SK-N-SH treated with all-trans-retinoic acid at 6 μM for 48 hours (cell line): ENCODE measurements at regions not wholly inside any gene's neighbourhood (a gene's known extent, or its start where the extent isn't known, plus 50 kb on each side); places are given as distances from the start of the nearest gene placed in this dataset.

Source experiments
- ATAC-seq: fragments of 200-7000 bp; cut with Tn5 transposase; 3 replicates; pipeline ENCODE4 v1.9.1; 2020; ENCODE audit warnings: mild to moderate bottlenecking, moderate library complexity
- ARNTL ChIP-seq: fragments of 450-650 bp; formaldehyde crosslinking; IDR thresholded peaks from 2 replicates; pipeline ENCODE4 v1.5.0; 2020; ENCODE audit warnings: low read depth, mild to moderate bottlenecking, moderate library complexity, borderline replicate concordance
- BACH2 ChIP-seq: fragments of 250-450 bp; sonication (Bioruptor Pico); IDR thresholded peaks from 2 replicates; pipeline ENCODE4 v1.9.0; 2021; ENCODE audit warnings: mild to moderate bottlenecking, borderline replicate concordance
- CSDC2 ChIP-seq: fragments of 250-450 bp; sonication (Bioruptor Pico); IDR thresholded peaks from 2 replicates; pipeline ENCODE4 v1.5.0; 2020; ENCODE audit warnings: mild to moderate bottlenecking, moderate library complexity
- ESRRG ChIP-seq: fragments of 250-450 bp; sonication (Bioruptor Pico); IDR thresholded peaks from 2 replicates; pipeline ENCODE4 v1.6.1; 2021; ENCODE audit warnings: mild to moderate bottlenecking
- GLIS3 ChIP-seq: fragments of 250-450 bp; sonication (Bioruptor Pico); IDR thresholded peaks from 2 replicates; pipeline ENCODE4 v1.5.0; 2020; ENCODE audit warnings: mild to moderate bottlenecking, moderate library complexity
- ISL1 ChIP-seq: fragments of 250-450 bp; sonication (Bioruptor Pico); IDR thresholded peaks from 2 replicates; pipeline ENCODE4 v2.1.2; 2022; ENCODE audit warnings: mild to moderate bottlenecking, moderate library complexity
- OSR1 ChIP-seq: fragments of 250-450 bp; sonication (Bioruptor Pico); IDR thresholded peaks from 2 replicates; pipeline ENCODE4 v1.8.0; 2022; ENCODE audit warnings: moderate library complexity, mild to moderate bottlenecking, inconsistent platforms
- PATZ1 ChIP-seq: fragments of 250-450 bp; sonication (Bioruptor Pico); IDR thresholded peaks from 2 replicates; pipeline ENCODE4 v1.8.0; 2020; ENCODE audit warnings: mild to moderate bottlenecking, moderate library complexity, borderline replicate concordance
- POU6F1 ChIP-seq: fragments of 250-450 bp; sonication (Bioruptor Pico); IDR thresholded peaks from 2 replicates; pipeline ENCODE4 v1.8.0; 2021; ENCODE audit warnings: low read depth, mild to moderate bottlenecking, moderate library complexity, borderline replicate concordance
- PPARA ChIP-seq: fragments of 250-450 bp; sonication (Bioruptor Pico); IDR thresholded peaks from 2 replicates; pipeline ENCODE4 v1.5.0; 2020; ENCODE audit warnings: mild to moderate bottlenecking, borderline replicate concordance
- RARB ChIP-seq: fragments of 250-450 bp; sonication (Bioruptor Pico); IDR thresholded peaks from 2 replicates; pipeline ENCODE4 v1.8.0; 2021; ENCODE audit warnings: mild to moderate bottlenecking, moderate library complexity
- SNAI2 ChIP-seq: fragments of 250-450 bp; sonication (Bioruptor Pico); IDR thresholded peaks from 2 replicates; pipeline ENCODE4 v1.5.0; 2020; ENCODE audit warnings: mild to moderate bottlenecking, moderate library complexity
- TCF4 ChIP-seq: fragments of 250-450 bp; sonication (Bioruptor Pico); IDR thresholded peaks from 2 replicates; pipeline ENCODE4 v1.8.0; 2021; ENCODE audit warnings: mild to moderate bottlenecking, moderate library complexity, borderline replicate concordance
- TOX ChIP-seq: fragments of 250-450 bp; sonication (Bioruptor Pico); IDR thresholded peaks from 2 replicates; pipeline ENCODE4 v1.8.0; 2021; ENCODE audit warnings: mild to moderate bottlenecking, moderate library complexity, borderline replicate concordance
- ZC3H10 ChIP-seq: fragments of 250-450 bp; sonication (Bioruptor Pico); IDR thresholded peaks from 2 replicates; pipeline ENCODE4 v1.5.1; 2021; ENCODE audit warnings: mild to moderate bottlenecking, moderate library complexity
- ZFP3 ChIP-seq: fragments of 250-450 bp; sonication (Bioruptor Pico); IDR thresholded peaks from 2 replicates; pipeline ENCODE4 v1.5.0; 2020; ENCODE audit warnings: mild to moderate bottlenecking, moderate library complexity
- ZFP30 ChIP-seq: fragments of 450-650 bp; formaldehyde crosslinking; IDR thresholded peaks from 2 replicates; pipeline ENCODE4 v1.5.0; 2022; ENCODE audit warnings: mild to moderate bottlenecking, moderate library complexity
- ZNF565 ChIP-seq: fragments of 450-650 bp; formaldehyde crosslinking; conservative IDR thresholded peaks from 2 replicates; pipeline ENCODE4 v1.5.0; 2020; ENCODE audit warnings: low read depth, mild to moderate bottlenecking, moderate library complexity
- ZNF70 ChIP-seq: fragments of 450-650 bp; formaldehyde crosslinking; IDR thresholded peaks from 2 replicates; pipeline ENCODE4 v1.5.0; 2020; ENCODE audit warnings: mild to moderate bottlenecking, moderate library complexity
- ZNF8 ChIP-seq: fragments of 450-650 bp; formaldehyde crosslinking; IDR thresholded peaks from 2 replicates; pipeline ENCODE4 v1.5.0; 2020; ENCODE audit warnings: mild to moderate bottlenecking, moderate library complexity
- TF ChIP-seq, protein P1 (sequence below): fragments of 250-450 bp; sonication (Bioruptor Pico); IDR thresholded peaks from 2 replicates; pipeline ENCODE4 v1.5.1; 2021; ENCODE audit warnings: mild to moderate bottlenecking, moderate library complexity
- TF ChIP-seq, protein P2 (sequence below): fragments of 250-450 bp; sonication (Bioruptor Pico); IDR thresholded peaks from 2 replicates; pipeline ENCODE4 v1.5.1; 2020; ENCODE audit warnings: low read depth, mild to moderate bottlenecking, moderate library complexity

DNA sequence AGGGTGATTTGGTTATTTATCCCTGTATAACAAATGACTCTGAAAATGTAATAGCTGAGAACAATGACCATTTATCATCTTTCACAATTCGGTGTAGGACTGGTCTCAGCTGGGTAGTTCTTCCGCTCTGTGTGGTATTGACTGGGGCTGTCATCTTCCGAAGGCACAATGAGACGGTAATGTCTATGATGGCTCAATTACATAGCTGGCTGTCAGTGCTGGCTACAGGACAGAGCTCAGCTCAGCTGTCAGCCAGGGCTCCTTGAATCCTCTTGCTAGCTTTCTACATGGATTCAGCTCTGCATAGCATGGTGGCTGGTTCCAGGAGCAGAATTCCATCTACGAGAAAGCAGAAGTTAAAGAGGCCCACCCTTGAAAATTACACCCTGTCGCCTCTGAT lies 483.8 kb downstream of the TDRD15 start (continued):
- no peak for TF ChIP-seq POU6F1 (CRISPR knock-in tag)

DNA sequence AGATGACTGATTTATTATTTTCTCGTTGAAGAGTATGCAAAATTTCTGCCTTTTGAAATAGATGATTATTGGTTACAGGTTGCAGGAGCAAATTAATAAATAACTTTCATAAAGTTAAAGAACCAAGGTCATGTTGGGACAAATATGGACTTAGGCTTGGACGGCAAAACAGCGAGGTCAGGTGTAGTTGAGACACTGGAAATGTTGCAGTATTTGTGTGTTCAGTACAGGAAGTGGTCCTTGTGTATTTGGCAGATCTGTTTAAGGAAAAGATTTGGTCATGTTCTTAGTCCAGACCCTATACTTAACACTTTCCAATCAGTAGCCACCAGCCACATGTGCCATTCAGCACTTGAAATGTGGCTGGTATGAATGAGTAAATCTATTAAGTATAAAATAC lies 486.5 kb downstream of the TDRD15 start:
- TF ChIP-seq PPARA (CRISPR knock-in tag) (no peak), RARB (CRISPR knock-in tag) (no peak), ZNF70 (no peak), TCF4 (CRISPR knock-in tag) (no peak), ZNF565 (CRISPR knock-in tag) (no peak), GLIS3 (CRISPR knock-in tag) (no peak), CSDC2 (CRISPR knock-in tag) (no peak), TOX (CRISPR knock-in tag) (no peak), ISL1 (CRISPR knock-in tag) (no peak), ZFP3 (CRISPR knock-in tag) (no peak), ARNTL (CRISPR knock-in tag) (no peak), SNAI2 (no peak), ZNF8 (no peak), PATZ1 (CRISPR knock-in tag) (no peak), OSR1 (CRISPR knock-in tag) (no peak), ZC3H10 (CRISPR knock-in tag) (no peak), POU6F1 (CRISPR knock-in tag) (no peak), ESRRG (CRISPR knock-in tag) (no peak)
- TF ChIP-seq, protein P1, sequence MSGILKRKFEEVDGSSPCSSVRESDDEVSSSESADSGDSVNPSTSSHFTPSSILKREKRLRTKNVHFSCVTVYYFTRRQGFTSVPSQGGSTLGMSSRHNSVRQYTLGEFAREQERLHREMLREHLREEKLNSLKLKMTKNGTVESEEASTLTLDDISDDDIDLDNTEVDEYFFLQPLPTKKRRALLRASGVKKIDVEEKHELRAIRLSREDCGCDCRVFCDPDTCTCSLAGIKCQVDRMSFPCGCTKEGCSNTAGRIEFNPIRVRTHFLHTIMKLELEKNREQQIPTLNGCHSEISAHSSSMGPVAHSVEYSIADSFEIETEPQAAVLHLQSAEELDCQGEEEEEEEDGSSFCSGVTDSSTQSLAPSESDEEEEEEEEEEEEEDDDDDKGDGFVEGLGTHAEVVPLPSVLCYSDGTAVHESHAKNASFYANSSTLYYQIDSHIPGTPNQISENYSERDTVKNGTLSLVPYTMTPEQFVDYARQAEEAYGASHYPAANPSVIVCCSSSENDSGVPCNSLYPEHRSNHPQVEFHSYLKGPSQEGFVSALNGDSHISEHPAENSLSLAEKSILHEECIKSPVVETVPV (CRISPR knock-in tag) = no peak
- ATAC-seq = no peak

DNA sequence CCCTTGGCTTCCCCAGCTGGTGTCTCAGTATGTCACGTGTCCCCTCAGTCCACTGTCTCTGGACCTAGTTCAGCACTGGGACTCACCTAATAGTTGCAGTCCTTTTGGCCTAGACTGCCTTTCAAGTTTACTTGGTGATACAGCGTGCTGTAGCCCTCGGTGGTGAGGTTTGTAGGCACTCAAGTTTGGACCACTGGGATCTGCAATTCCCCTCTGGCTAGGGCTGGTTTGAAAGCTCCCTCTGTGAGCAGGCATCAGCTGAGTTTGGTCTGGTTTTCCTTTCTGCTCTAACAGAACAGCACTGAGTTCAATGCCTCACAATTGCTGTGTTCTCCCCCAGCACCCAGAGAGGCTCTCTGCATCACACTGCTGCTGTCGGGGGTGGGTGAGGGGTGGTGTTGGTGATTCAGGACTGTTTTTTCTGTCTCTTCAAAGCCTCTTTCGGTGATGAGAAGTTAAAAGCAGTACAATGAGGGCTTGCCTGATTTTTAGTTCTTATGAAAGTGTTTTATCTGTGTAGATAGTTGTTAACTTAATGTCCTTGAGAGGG lies 494.2 kb downstream of the TDRD15 start:
- TF ChIP-seq ZNF8 = no peak
- ATAC-seq = no peak

DNA sequence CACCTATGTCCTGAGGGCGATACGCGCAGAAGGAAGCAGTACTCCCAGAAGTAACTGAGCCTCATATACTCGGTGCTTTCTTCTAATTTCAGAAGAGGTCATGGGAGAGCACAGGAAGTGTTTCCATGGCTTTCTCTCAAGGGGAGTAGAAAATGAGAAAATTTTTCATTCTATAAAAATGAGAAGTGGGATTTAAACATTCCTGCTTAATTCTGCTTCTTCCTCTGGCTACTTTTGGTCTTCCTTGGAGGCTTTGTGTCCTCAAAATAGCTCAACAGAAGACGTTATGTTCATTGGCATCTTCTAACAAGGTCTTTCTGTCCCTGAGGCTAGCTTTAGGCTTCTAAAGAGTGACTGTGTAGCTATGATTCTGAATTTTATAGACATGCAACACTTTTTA lies 497.0 kb downstream of the TDRD15 start:
- ATAC-seq = no peak
- TF ChIP-seq ZNF565 (CRISPR knock-in tag) (no peak), SNAI2 (no peak), TCF4 (CRISPR knock-in tag) (no peak), RARB (CRISPR knock-in tag) (no peak), ZNF8 (no peak), BACH2 (CRISPR knock-in tag) (no peak), ZC3H10 (CRISPR knock-in tag) (no peak), CSDC2 (CRISPR knock-in tag) (no peak), OSR1 (CRISPR knock-in tag) (no peak), PATZ1 (CRISPR knock-in tag) (no peak), GLIS3 (CRISPR knock-in tag) (no peak), PPARA (CRISPR knock-in tag) (no peak), ZFP30 (CRISPR knock-in tag) (no peak), ISL1 (CRISPR knock-in tag) (no peak), ZNF70 (no peak), ZFP3 (CRISPR knock-in tag) (no peak)
- TF ChIP-seq, protein P2, sequence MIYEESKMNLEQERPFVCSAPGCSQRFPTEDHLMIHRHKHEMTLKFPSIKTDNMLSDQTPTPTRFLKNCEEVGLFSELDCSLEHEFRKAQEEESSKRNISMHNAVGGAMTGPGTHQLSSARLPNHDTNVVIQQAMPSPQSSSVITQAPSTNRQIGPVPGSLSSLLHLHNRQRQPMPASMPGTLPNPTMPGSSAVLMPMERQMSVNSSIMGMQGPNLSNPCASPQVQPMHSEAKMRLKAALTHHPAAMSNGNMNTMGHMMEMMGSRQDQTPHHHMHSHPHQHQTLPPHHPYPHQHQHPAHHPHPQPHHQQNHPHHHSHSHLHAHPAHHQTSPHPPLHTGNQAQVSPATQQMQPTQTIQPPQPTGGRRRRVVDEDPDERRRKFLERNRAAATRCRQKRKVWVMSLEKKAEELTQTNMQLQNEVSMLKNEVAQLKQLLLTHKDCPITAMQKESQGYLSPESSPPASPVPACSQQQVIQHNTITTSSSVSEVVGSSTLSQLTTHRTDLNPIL (CRISPR knock-in tag) = no peak
- TF ChIP-seq, protein P1 (CRISPR knock-in tag) = no peak
